HEK293T (cell line): ENCODE measurements at regions not wholly inside any gene's neighbourhood (a gene's known extent, or its start where the extent isn't known, plus 50 kb on each side); places are given as distances from the start of the nearest gene placed in this dataset.

ENCODE experiments used
- CTCF ChIA-PET: fragments of 350-600 bp; formaldehyde crosslinking; extraction: SDS; loops from one replicate; lab custom pipeline; 2021; ENCODE audit warnings: antibody characterized with exemption, inconsistent platforms; lab: Yijun Ruan, JAX
- POLR2A ChIA-PET: fragments of 350-600 bp; formaldehyde crosslinking; extraction: SDS; loops from one replicate; lab custom pipeline; 2020; ENCODE audit warnings: antibody characterized with exemption, inconsistent platforms; lab: Yijun Ruan, JAX
- DNase-seq: peaks from one replicate; pipeline ENCODE4 v3.0.0; 2012; ENCODE audit warnings: mixed read lengths; ENCODE audit errors: extremely low spot score
- ARNT ChIP-seq: fragments of 450-650 bp; IDR thresholded peaks from 2 replicates; pipeline ENCODE4 v1.6.1; 2017; ENCODE audit warnings: mild to moderate bottlenecking
- BHLHE40 ChIP-seq: fragments of 450-650 bp; IDR thresholded peaks from 2 replicates; pipeline ENCODE4 v1.6.1; 2016; ENCODE audit warnings: mild to moderate bottlenecking, moderate library complexity, borderline replicate concordance
- CTBP1 ChIP-seq: fragments of 450-650 bp; IDR thresholded peaks from 2 replicates; pipeline ENCODE4 v1.6.1; 2016; ENCODE audit warnings: borderline replicate concordance
- ELF4 ChIP-seq: fragments of 450-650 bp; IDR thresholded peaks from 2 replicates; pipeline ENCODE4 v1.6.1; 2017; ENCODE audit warnings: antibody characterized with exemption
- FOXA1 ChIP-seq: fragments of 450-650 bp; IDR thresholded peaks from 2 replicates; pipeline ENCODE4 v1.6.1; 2016; ENCODE audit warnings: mild to moderate bottlenecking
- FOXK2 ChIP-seq: fragments of 450-650 bp; IDR thresholded peaks from 2 replicates; pipeline ENCODE4 v1.6.1; 2016; ENCODE audit warnings: mild to moderate bottlenecking
- FOXM1 ChIP-seq: fragments of 450-650 bp; IDR thresholded peaks from 2 replicates; pipeline ENCODE4 v1.6.1; 2017; ENCODE audit warnings: mild to moderate bottlenecking, borderline replicate concordance
- HDGF ChIP-seq: fragments of 450-650 bp; IDR thresholded peaks from 2 replicates; pipeline ENCODE4 v1.6.1; 2017; ENCODE audit warnings: antibody characterized with exemption, borderline replicate concordance
- L3MBTL2 ChIP-seq: fragments of 450-650 bp; conservative IDR thresholded peaks from 2 replicates; pipeline ENCODE4 v1.6.1; 2016; ENCODE audit warnings: mild to moderate bottlenecking
- LEF1 ChIP-seq: fragments of 450-650 bp; IDR thresholded peaks from 2 replicates; pipeline ENCODE4 v1.6.1; 2017; ENCODE audit warnings: mild to moderate bottlenecking, borderline replicate concordance
- NFRKB ChIP-seq: fragments of 450-650 bp; IDR thresholded peaks from 2 replicates; pipeline ENCODE4 v1.6.1; 2016; ENCODE audit warnings: mild to moderate bottlenecking, moderate library complexity
- PKNOX1 ChIP-seq: fragments of 450-650 bp; IDR thresholded peaks from 2 replicates; pipeline ENCODE4 v1.6.1; 2016
- SP1 ChIP-seq: fragments of 450-650 bp; IDR thresholded peaks from 2 replicates; pipeline ENCODE4 v1.6.1; 2017
- SUZ12 ChIP-seq: fragments of 450-650 bp; IDR thresholded peaks from 2 replicates; pipeline ENCODE4 v1.6.1; 2016; ENCODE audit warnings: mild to moderate bottlenecking
- TARDBP ChIP-seq: fragments of 450-650 bp; IDR thresholded peaks from 2 replicates; pipeline ENCODE4 v1.6.1; 2016
- ZNF384 ChIP-seq: fragments of 450-650 bp; IDR thresholded peaks from 2 replicates; pipeline ENCODE4 v1.6.1; 2016

- DNase-seq: no peak
- ChIA-PET CTCF (no interaction called here), POLR2A (no interaction called here)
- TF ChIP-seq BHLHE40: no peak
- no peak for TF ChIP-seq HDGF
- no peak for TF ChIP-seq L3MBTL2
- TF ChIP-seq TARDBP: no peak
- no peak for TF ChIP-seq SP1
- TF ChIP-seq NFRKB: no peak
- no peak for TF ChIP-seq FOXK2
- no peak for TF ChIP-seq CTBP1
- no peak for TF ChIP-seq SUZ12
- no peak for TF ChIP-seq ZNF384
- TF ChIP-seq LEF1: no peak
- TF ChIP-seq ARNT: no peak
- TF ChIP-seq FOXM1: no peak
- no peak for TF ChIP-seq FOXA1
- no peak for TF ChIP-seq PKNOX1
- no peak for TF ChIP-seq ELF4
Observed at GRCh38 chr17:72378414-72379390, 257.9 kb downstream of the SOX9 start.

- POLR2A ChIA-PET: no interaction called here
- DNase-seq: no peak
- TF ChIP-seq CTBP1 (no peak), HDGF (no peak), FOXK2 (no peak), ELF4 (no peak), L3MBTL2 (no peak), PKNOX1 (no peak), ZNF384 (no peak), NFRKB (no peak), SP1 (no peak), FOXA1 (no peak), FOXM1 (no peak), ARNT (no peak), LEF1 (no peak), SUZ12 (no peak), TARDBP (no peak)
- CTCF ChIA-PET: no interaction called here
Observed at GRCh38 chr17:72379516-72379915, 258.7 kb downstream of the SOX9 start.

- DNase-seq: no peak
- ChIA-PET CTCF (no interaction called here), POLR2A (no interaction called here)
Observed at GRCh38 chr17:72380120-72380519, 259.3 kb downstream of the SOX9 start.

GRCh38 chr17:72380737-72381136, 259.9 kb downstream of the SOX9 start:
- no peak for DNase-seq
- POLR2A ChIA-PET: no interaction called here
- TF ChIP-seq SUZ12: no peak
- no peak for TF ChIP-seq TARDBP
- TF ChIP-seq HDGF: no peak
- no peak for TF ChIP-seq L3MBTL2
- no peak for TF ChIP-seq FOXA1
- no peak for TF ChIP-seq FOXK2
- TF ChIP-seq PKNOX1: no peak
- TF ChIP-seq FOXM1: no peak
- TF ChIP-seq SP1: no peak
- no peak for TF ChIP-seq NFRKB
- no peak for TF ChIP-seq ZNF384
- no peak for TF ChIP-seq ARNT
- TF ChIP-seq BHLHE40: no peak
- TF ChIP-seq CTBP1: no peak
- no peak for TF ChIP-seq ELF4
- CTCF ChIA-PET: no interaction called here

More at GRCh38 chr17:72380120-72380519, 259.3 kb downstream of the SOX9 start:
- TF ChIP-seq SUZ12 (no peak), FOXK2 (no peak), NFRKB (no peak), ZNF384 (no peak), LEF1 (no peak), PKNOX1 (no peak), ARNT (no peak), FOXM1 (no peak), BHLHE40 (no peak), SP1 (no peak), ELF4 (no peak), FOXA1 (no peak), TARDBP (no peak), CTBP1 (no peak), HDGF (no peak), L3MBTL2 (no peak)

GRCh38 chr17:72381597-72382397, 261.0 kb downstream of the SOX9 start:
- peak; percentile 38 for DNase-seq
- TF ChIP-seq FOXA1 (no peak), FOXK2 (no peak), HDGF (no peak), L3MBTL2 (no peak), LEF1 (no peak), SP1 (no peak), CTBP1 (no peak), ZNF384 (no peak), NFRKB (no peak), ELF4 (no peak), PKNOX1 (no peak), FOXM1 (no peak), ARNT (no peak), BHLHE40 (no peak), TARDBP (no peak), SUZ12 (no peak)
- POLR2A ChIA-PET: interaction anchor here (1.6 kb wide), 1 partner anchor 11 kb away, joined by 3 read pairs; no protein-coding TSS in a partner anchor
- CTCF ChIA-PET: interaction anchor here (0.6 kb wide), 1 partner anchor 138 kb away, joined by 4 read pairs; no protein-coding TSS in a partner anchor
